Panc1 (cell line): ENCODE measurements at regions not wholly inside any gene's neighbourhood (a gene's known extent, or its start where the extent isn't known, plus 50 kb on each side); places are given as distances from the start of the nearest gene placed in this dataset.

Experiments used
- ATAC-seq: fragments of 200-7000 bp; cut with Tn5 transposase; 2 replicates; pipeline ENCODE4 v1.9.1; 2020; ENCODE audit warnings: mild to moderate bottlenecking, moderate library complexity
- BruUV-seq: library from RNA; stranded (reverse); fragments of 400-500 nt; replicated peaks from 2 replicates; lab custom pipeline; 2021; lab: Mats Ljungman, UMichigan
- CTCF ChIA-PET: fragments of 300-600 bp; sonication (Branson Sonifier 250); formaldehyde crosslinking; loops from one replicate; lab custom pipeline; 2022; ENCODE audit warnings: antibody characterized with exemption; lab: Charles Lee
- POLR2A ChIA-PET: fragments of 300-600 bp; sonication (Branson Sonifier 250); formaldehyde crosslinking; loops from one replicate; lab custom pipeline; 2022; ENCODE audit warnings: antibody characterized with exemption; lab: Charles Lee
- DNase-seq: peaks from one replicate; pipeline ENCODE4 v3.0.0-alpha.2; 2010; ENCODE audit warnings: low read depth, low spot score
- H3K27ac ChIP-seq: 2 replicates; pipeline ENCODE4 v1.5.1; 2011; ENCODE audit warnings: mild to moderate bottlenecking, low read length, inconsistent platforms
- H3K27me3 ChIP-seq: fragments of 200-500 bp; sonication (Bioruptor generic); 2 replicates; pipeline ENCODE4 v1.6.0; 2014; ENCODE audit warnings: low read length, inconsistent platforms; ENCODE audit not compliant: control insufficient read depth, insufficient read depth
- H3K36me3 ChIP-seq: fragments of 200-500 bp; sonication (Bioruptor generic); 2 replicates; pipeline ENCODE4 v1.5.1; 2014; ENCODE audit warnings: inconsistent platforms, mild to moderate bottlenecking, low read length, moderate library complexity; ENCODE audit not compliant: control insufficient read depth, insufficient read depth
- H3K4me1 ChIP-seq: 2 replicates; pipeline ENCODE4 v1.5.1; 2011; ENCODE audit warnings: inconsistent platforms, mild to moderate bottlenecking, low read length, moderate library complexity; ENCODE audit not compliant: control insufficient read depth, insufficient read depth
- H3K4me3 ChIP-seq, 2 experiments: 2 replicates each; pipeline ENCODE4 v1.5.1; 2011 to 2012; ENCODE audit warnings: low read depth in 2 of 2, low read length in 2 of 2, mild to moderate bottlenecking in 2 of 2, inconsistent platforms in 1 of 2, moderate library complexity in 1 of 2
- H3K9me3 ChIP-seq: fragments of 200-500 bp; sonication (Bioruptor generic); 2 replicates; pipeline ENCODE4 v1.5.1; 2014; ENCODE audit warnings: low read depth, mild to moderate bottlenecking, inconsistent platforms, low read length, moderate library complexity; ENCODE audit not compliant: control insufficient read depth, insufficient read depth
- POLR2AphosphoS5 ChIP-seq: IDR thresholded peaks from 2 replicates; pipeline ENCODE4 v1.6.1; 2012; ENCODE audit warnings: mild to moderate bottlenecking, low read depth, low read length, moderate library complexity
- SIN3A ChIP-seq: IDR thresholded peaks from 2 replicates; pipeline ENCODE4 v1.6.1; 2012; ENCODE audit warnings: low read depth, mild to moderate bottlenecking, low read length, moderate library complexity, borderline replicate concordance; ENCODE audit not compliant: insufficient read depth
- TCF7L2 ChIP-seq: IDR thresholded peaks from 2 replicates; pipeline ENCODE4 v1.6.1; 2011; ENCODE audit warnings: mild to moderate bottlenecking, low read depth, low read length, inconsistent platforms
- in situ Hi-C: cut with HindIII; loops from 2 replicates; pipeline ENCODE4 v1.10.0; 2016; ENCODE audit warnings: low sequenced_read_pairs, low pct_unique_long_range_greater_than_20kb
- intact Hi-C: fragments of 100-400 bp; cut with micrococcal nuclease; formaldehyde crosslinking; loops from one replicate; pipeline ENCODE4 v1.10.0; 2022; ENCODE audit not compliant: unreplicated experiment
- TF ChIP-seq, protein P1 (sequence below): fragments of 450-650 bp; IDR thresholded peaks from 2 replicates; pipeline ENCODE4 v1.5.1; 2017; ENCODE audit warnings: mild to moderate bottlenecking
- TF ChIP-seq, protein P2 (sequence below), 2 experiments: IDR thresholded peaks; 2 replicates each; pipeline ENCODE4 v1.6.1; 2011 to 2012; ENCODE audit warnings: low read depth in 2 of 2, control low read depth in 1 of 2, low read length in 1 of 2, mild to moderate bottlenecking in 1 of 2, moderate library complexity in 1 of 2; ENCODE audit not compliant: insufficient read depth in 1 of 2

DNA sequence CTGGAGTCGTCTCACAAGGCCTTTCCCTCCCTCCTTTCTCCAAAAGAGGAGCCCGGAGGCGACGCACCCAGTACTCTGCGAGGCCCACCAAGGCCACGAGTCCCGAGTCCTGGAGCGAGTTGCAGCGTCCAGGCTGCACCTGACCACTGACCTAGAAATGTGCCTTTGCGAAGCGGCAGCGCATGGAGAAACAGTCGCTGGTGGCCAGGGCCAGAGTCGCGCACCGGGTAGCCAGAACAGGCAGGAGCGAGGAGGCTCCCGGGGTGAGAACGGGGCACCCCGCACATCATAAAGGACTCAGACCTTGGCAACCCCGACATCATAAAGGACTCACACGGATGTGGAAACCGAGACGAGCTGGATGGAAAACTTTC lies 318.4 kb downstream of the FAM72C start:
- Histone ChIP-seq H3K27ac (no peak overlapping the region), H3K4me3 (no peak overlapping the region), H3K36me3 (no peaks in the 10 kb centered on the region), H3K9me3 (no peaks in the 10 kb centered on the region), H3K4me1 (no peaks in the 10 kb centered on the region), H3K27me3 (no peaks in the 10 kb centered on the region)
- no TSS peak for BruUV-seq
- ChIA-PET CTCF (no interaction called here), POLR2A (no interaction called here)
- no peak for DNase-seq
- no peak for ATAC-seq
- in situ Hi-C loops (no loop called here), intact Hi-C loops (no loop called here)
- TF ChIP-seq, protein P1, sequence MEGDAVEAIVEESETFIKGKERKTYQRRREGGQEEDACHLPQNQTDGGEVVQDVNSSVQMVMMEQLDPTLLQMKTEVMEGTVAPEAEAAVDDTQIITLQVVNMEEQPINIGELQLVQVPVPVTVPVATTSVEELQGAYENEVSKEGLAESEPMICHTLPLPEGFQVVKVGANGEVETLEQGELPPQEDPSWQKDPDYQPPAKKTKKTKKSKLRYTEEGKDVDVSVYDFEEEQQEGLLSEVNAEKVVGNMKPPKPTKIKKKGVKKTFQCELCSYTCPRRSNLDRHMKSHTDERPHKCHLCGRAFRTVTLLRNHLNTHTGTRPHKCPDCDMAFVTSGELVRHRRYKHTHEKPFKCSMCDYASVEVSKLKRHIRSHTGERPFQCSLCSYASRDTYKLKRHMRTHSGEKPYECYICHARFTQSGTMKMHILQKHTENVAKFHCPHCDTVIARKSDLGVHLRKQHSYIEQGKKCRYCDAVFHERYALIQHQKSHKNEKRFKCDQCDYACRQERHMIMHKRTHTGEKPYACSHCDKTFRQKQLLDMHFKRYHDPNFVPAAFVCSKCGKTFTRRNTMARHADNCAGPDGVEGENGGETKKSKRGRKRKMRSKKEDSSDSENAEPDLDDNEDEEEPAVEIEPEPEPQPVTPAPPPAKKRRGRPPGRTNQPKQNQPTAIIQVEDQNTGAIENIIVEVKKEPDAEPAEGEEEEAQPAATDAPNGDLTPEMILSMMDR = no peak
- no peak for TF ChIP-seq POLR2AphosphoS5
- TF ChIP-seq, protein P2, sequence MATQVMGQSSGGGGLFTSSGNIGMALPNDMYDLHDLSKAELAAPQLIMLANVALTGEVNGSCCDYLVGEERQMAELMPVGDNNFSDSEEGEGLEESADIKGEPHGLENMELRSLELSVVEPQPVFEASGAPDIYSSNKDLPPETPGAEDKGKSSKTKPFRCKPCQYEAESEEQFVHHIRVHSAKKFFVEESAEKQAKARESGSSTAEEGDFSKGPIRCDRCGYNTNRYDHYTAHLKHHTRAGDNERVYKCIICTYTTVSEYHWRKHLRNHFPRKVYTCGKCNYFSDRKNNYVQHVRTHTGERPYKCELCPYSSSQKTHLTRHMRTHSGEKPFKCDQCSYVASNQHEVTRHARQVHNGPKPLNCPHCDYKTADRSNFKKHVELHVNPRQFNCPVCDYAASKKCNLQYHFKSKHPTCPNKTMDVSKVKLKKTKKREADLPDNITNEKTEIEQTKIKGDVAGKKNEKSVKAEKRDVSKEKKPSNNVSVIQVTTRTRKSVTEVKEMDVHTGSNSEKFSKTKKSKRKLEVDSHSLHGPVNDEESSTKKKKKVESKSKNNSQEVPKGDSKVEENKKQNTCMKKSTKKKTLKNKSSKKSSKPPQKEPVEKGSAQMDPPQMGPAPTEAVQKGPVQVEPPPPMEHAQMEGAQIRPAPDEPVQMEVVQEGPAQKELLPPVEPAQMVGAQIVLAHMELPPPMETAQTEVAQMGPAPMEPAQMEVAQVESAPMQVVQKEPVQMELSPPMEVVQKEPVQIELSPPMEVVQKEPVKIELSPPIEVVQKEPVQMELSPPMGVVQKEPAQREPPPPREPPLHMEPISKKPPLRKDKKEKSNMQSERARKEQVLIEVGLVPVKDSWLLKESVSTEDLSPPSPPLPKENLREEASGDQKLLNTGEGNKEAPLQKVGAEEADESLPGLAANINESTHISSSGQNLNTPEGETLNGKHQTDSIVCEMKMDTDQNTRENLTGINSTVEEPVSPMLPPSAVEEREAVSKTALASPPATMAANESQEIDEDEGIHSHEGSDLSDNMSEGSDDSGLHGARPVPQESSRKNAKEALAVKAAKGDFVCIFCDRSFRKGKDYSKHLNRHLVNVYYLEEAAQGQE (IDR thresholded peaks at IDR 0.05; ENCODE audit: insufficient read depth in 1 of 2, low read depth in 2 of 2, low read length in 1 of 2) = no peak
- TF ChIP-seq SIN3A = no peak
- no peak for TF ChIP-seq TCF7L2

DNA sequence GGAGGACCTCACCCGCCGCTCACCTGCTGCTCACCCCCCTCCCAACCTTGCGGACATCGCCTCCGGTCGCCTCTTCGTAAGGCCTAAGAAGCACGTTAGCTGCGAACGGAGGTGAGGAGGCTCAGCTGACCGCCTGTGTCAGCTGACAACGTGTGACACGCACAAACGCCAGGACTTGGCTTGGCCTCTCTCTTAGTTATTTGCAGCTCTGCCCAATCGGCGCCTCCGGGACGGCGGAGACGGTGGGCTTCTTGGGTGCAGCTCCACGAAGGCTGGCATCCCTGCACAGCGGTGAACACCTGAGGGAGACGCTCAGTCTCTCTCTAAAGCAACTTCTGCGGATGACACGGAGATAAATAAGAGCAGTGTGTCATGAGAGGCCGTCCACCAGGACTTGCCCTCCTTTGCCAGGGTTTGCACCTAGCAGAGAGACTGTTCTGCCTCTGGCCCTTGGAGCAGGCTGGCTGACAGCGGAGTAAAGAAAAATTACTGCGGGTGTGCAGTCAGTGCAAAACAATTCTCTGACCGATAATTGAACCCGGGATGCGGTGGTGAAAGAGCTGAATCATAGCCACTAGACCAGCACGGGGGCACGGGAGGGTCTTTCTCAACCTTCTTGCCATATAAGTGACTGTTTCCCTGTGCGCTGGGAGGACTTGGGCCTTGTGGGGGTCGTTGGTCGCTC lies 318.9 kb downstream of the FAM72C start:
- DNase-seq (no peak), ATAC-seq (no peak)
- TF ChIP-seq POLR2AphosphoS5 (no peak), SIN3A (no peak), TCF7L2 (no peak)
- TF ChIP-seq, protein P2 (IDR thresholded peaks at IDR 0.05; ENCODE audit: insufficient read depth in 1 of 2, low read depth in 2 of 2, low read length in 1 of 2) = no peak
- TF ChIP-seq, protein P1 = no peak
- Histone ChIP-seq H3K4me3 (no peak overlapping the region), H3K27me3 (no peaks in the 10 kb centered on the region), H3K36me3 (no peaks in the 10 kb centered on the region), H3K9me3 (no peaks in the 10 kb centered on the region), H3K27ac (no peak overlapping the region), H3K4me1 (no peaks in the 10 kb centered on the region)
- intact Hi-C loops = no loop called here
- no TSS peak for BruUV-seq
- in situ Hi-C loops = no loop called here
- CTCF ChIA-PET = no interaction called here
- POLR2A ChIA-PET = no interaction called here
